H1 (cell line): ENCODE measurements at regions not wholly inside any gene's neighbourhood (a gene's known extent, or its start where the extent isn't known, plus 50 kb on each side); places are given as distances from the start of the nearest gene placed in this dataset.
A peak's percentile ranks its signal among the peaks of the same experiment; 100 is the strongest.

Experiments
- CTCF ChIA-PET: fragments of 300-600 bp; sonication (Branson Sonifier 250); formaldehyde crosslinking; loops from one replicate; lab custom pipeline; 2021; ENCODE audit not compliant: partially characterized antibody; lab: Charles Lee
- POLR2A ChIA-PET: fragments of 300-600 bp; sonication (Branson Sonifier 250); formaldehyde crosslinking; loops from one replicate; lab custom pipeline; 2021; ENCODE audit warnings: inconsistent platforms; ENCODE audit not compliant: partially characterized antibody; lab: Charles Lee
- DNase-seq, 2 experiments: peaks; one replicate each; pipeline versions ENCODE4 v3.0.0 to v3.0.0-alpha.2; 2010 to 2022; ENCODE audit warnings: low spot score in 2 of 2, low read depth in 1 of 2, mixed read lengths in 1 of 2
- FAIRE-seq: peaks from 2 replicates; lab custom pipeline; 2011; peaks lifted over from hg19 to GRCh38; lab: Jason Lieb, UNC
- H2AFZ ChIP-seq: 2 replicates; pipeline ENCODE4 v1.8.1; 2012; ENCODE audit warnings: low read length, inconsistent platforms
- H2AK5ac ChIP-seq: 2 replicates; pipeline ENCODE4 v1.6.1; 2013; ENCODE audit warnings: low read depth, low read length
- H2BK120ac ChIP-seq: replicated peaks from 2 replicates; pipeline ENCODE3; 2013; ENCODE audit warnings: low read depth, low read length, inconsistent platforms
- H2BK12ac ChIP-seq: 2 replicates; pipeline ENCODE4 v1.6.1; 2013; ENCODE audit warnings: low read depth, low read length
- H2BK15ac ChIP-seq: 2 replicates; pipeline ENCODE4 v1.6.1; 2013; ENCODE audit warnings: low read length
- H2BK20ac ChIP-seq: 2 replicates; pipeline ENCODE4 v1.6.1; 2013; ENCODE audit warnings: low read length
- H2BK5ac ChIP-seq: 2 replicates; pipeline ENCODE4 v1.6.1; 2013; ENCODE audit warnings: low read depth, low read length
- H3K14ac ChIP-seq: 2 replicates; pipeline ENCODE4 v1.6.1; 2013; ENCODE audit warnings: inconsistent platforms; ENCODE audit not compliant: insufficient read length
- H3K18ac ChIP-seq: 2 replicates; pipeline ENCODE4 v1.6.1; 2013; ENCODE audit warnings: low read length; ENCODE audit errors: extremely low read depth
- H3K23ac ChIP-seq: 2 replicates; pipeline ENCODE4 v1.6.1; 2013; ENCODE audit warnings: inconsistent platforms; ENCODE audit not compliant: insufficient read length
- H3K23me2 ChIP-seq: 2 replicates; pipeline ENCODE4 v1.6.1; 2013; ENCODE audit warnings: low read depth, low read length
- H3K27ac ChIP-seq: 2 replicates; pipeline ENCODE4 v1.6.1; 2011; ENCODE audit warnings: low read depth, low read length, inconsistent platforms
- H3K27me3 ChIP-seq, 4 experiments: replicated peaks in 1 of 4; 1 replicate in 1 of 4; 2 replicates in 3 of 4; pipeline versions ENCODE4 v1.6.1 to v1.8.1; 2011 to 2013; ENCODE audit warnings: low read length in 3 of 4, mild to moderate bottlenecking in 3 of 4, inconsistent platforms in 2 of 4, mixed read lengths in 2 of 4, moderate library complexity in 1 of 4; ENCODE audit not compliant: control insufficient read depth in 3 of 4, insufficient read depth in 3 of 4; ENCODE audit errors: extremely low read depth in 1 of 4
- H3K36me3 ChIP-seq, 4 experiments: 2 replicates each; pipeline versions ENCODE4 v1.6.1 to v1.8.1; 2011 to 2013; ENCODE audit warnings: mild to moderate bottlenecking in 4 of 4, low read length in 3 of 4, moderate library complexity in 2 of 4, control low read depth in 1 of 4, inconsistent platforms in 1 of 4; ENCODE audit not compliant: insufficient read depth in 4 of 4, control insufficient read depth in 2 of 4
- H3K4ac ChIP-seq: replicated peaks from 2 replicates; pipeline ENCODE3; 2013; ENCODE audit warnings: low read length, low read depth, mixed read lengths, inconsistent platforms; ENCODE audit not compliant: insufficient read length
- H3K4me1 ChIP-seq, 4 experiments: replicated peaks in 1 of 4; 1 replicate in 1 of 4; 2 replicates in 3 of 4; pipeline versions ENCODE4 v1.6.1 to v1.8.1; 2011 to 2013; ENCODE audit warnings: low read length in 3 of 4, inconsistent platforms in 2 of 4, mixed read lengths in 1 of 4; ENCODE audit not compliant: insufficient read depth in 4 of 4, control insufficient read depth in 3 of 4
- H3K4me2 ChIP-seq, 2 experiments: 2 replicates each; pipeline versions ENCODE4 v1.6.1 to v1.8.1; 2011 to 2013; ENCODE audit warnings: low read depth in 2 of 2, low read length in 2 of 2, control low read depth in 1 of 2, inconsistent platforms in 1 of 2, mild to moderate bottlenecking in 1 of 2; ENCODE audit not compliant: insufficient read depth in 1 of 2
- H3K4me3 ChIP-seq, 4 experiments: fragments of 200-600, 300-600 bp in 1 of 4; sonication (generic), shearing (Covaris generic), sonication (Bioruptor Twin) in 1 of 4; 2 replicates each; pipeline versions ENCODE4 v1.5.1 to v1.8.1; 2011 to 2016; ENCODE audit warnings: low read length in 4 of 4, low read depth in 3 of 4, control low read depth in 2 of 4, inconsistent platforms in 2 of 4, mild to moderate bottlenecking in 2 of 4, mixed read lengths in 1 of 4, moderate library complexity in 1 of 4; ENCODE audit not compliant: insufficient read depth in 2 of 4; ENCODE audit errors: extremely low read depth in 1 of 4
- H3K56ac ChIP-seq: replicated peaks from 2 replicates; pipeline ENCODE3; 2013; ENCODE audit warnings: low read depth, mild to moderate bottlenecking, mixed read lengths, low read length, inconsistent platforms; ENCODE audit not compliant: insufficient read length
- H3K79me1 ChIP-seq: 2 replicates; pipeline ENCODE4 v1.6.1; 2013; ENCODE audit warnings: low read depth, low read length, control low read depth
- H3K79me2 ChIP-seq, 2 experiments: 2 replicates each; pipeline versions ENCODE4 v1.6.1 to v1.8.1; 2012 to 2013; ENCODE audit warnings: low read length in 2 of 2, mild to moderate bottlenecking in 2 of 2, inconsistent platforms in 1 of 2; ENCODE audit not compliant: insufficient read depth in 2 of 2, control insufficient read depth in 1 of 2
- H3K9ac ChIP-seq, 4 experiments: replicated peaks in 1 of 4; 1 replicate in 1 of 4; 2 replicates in 3 of 4; pipeline versions ENCODE4 v1.6.1 to v1.8.1; 2011 to 2013; ENCODE audit warnings: low read depth in 3 of 4, low read length in 3 of 4, control low read depth in 2 of 4, mild to moderate bottlenecking in 2 of 4, moderate library complexity in 2 of 4, inconsistent platforms in 1 of 4; ENCODE audit errors: extremely low read depth in 1 of 4
- H3K9me3 ChIP-seq, 2 experiments: 2 replicates each; pipeline versions ENCODE4 v1.6.1 to v1.8.1; 2012 to 2013; ENCODE audit warnings: mild to moderate bottlenecking in 2 of 2, moderate library complexity in 2 of 2, control low read depth in 1 of 2, inconsistent platforms in 1 of 2, low read depth in 1 of 2, low read length in 1 of 2, mixed read lengths in 1 of 2; ENCODE audit not compliant: insufficient read depth in 2 of 2
- H4K20me1 ChIP-seq, 2 experiments: replicated peaks in 1 of 2; 2 replicates each; pipeline versions ENCODE3 to v1.8.1; 2011 to 2013; ENCODE audit warnings: inconsistent platforms in 2 of 2, low read length in 2 of 2, mild to moderate bottlenecking in 1 of 2; ENCODE audit not compliant: insufficient read depth in 2 of 2, control insufficient read depth in 1 of 2
- H4K5ac ChIP-seq: 2 replicates; pipeline ENCODE4 v1.6.1; 2013; ENCODE audit warnings: low read length, low read depth, mixed read lengths, inconsistent platforms; ENCODE audit not compliant: insufficient read length
- H4K8ac ChIP-seq: 2 replicates; pipeline ENCODE4 v1.8.0; 2013; ENCODE audit warnings: mild to moderate bottlenecking, moderate library complexity, low read length, inconsistent platforms; ENCODE audit not compliant: insufficient read depth; ENCODE audit errors: extremely low read depth
- H4K91ac ChIP-seq: replicated peaks from 2 replicates; pipeline ENCODE3; 2013; ENCODE audit warnings: low read length, mixed read lengths, inconsistent platforms; ENCODE audit not compliant: insufficient read length
- EZH2 ChIP-seq: fragments of 200-600 bp; sonication (generic); IDR thresholded peaks from 2 replicates; pipeline ENCODE4 v1.7.1; 2012; ENCODE audit warnings: low read depth, mild to moderate bottlenecking, moderate library complexity, low read length, inconsistent platforms; ENCODE audit not compliant: severe bottlenecking
- JUND ChIP-seq: IDR thresholded peaks from 2 replicates; pipeline ENCODE4 v1.6.1; 2011; ENCODE audit warnings: mild to moderate bottlenecking, improper control_type of control experiment, low read length
- KDM4A ChIP-seq: IDR thresholded peaks from one replicate; pipeline ENCODE4 v1.7.1; 2012; ENCODE audit warnings: low read depth, mild to moderate bottlenecking, moderate library complexity, low read length, inconsistent platforms; ENCODE audit not compliant: severe bottlenecking
- MAFK ChIP-seq: IDR thresholded peaks from 2 replicates; pipeline ENCODE4 v1.6.1; 2012; ENCODE audit warnings: low read depth, mild to moderate bottlenecking, improper control_type of control experiment, low read length
- POLR2AphosphoS5 ChIP-seq: IDR thresholded peaks from 2 replicates; pipeline ENCODE4 v1.6.1; 2011; ENCODE audit warnings: low read depth, low read length
- SRF ChIP-seq: IDR thresholded peaks from 2 replicates; pipeline ENCODE4 v1.6.1; 2011; ENCODE audit warnings: mild to moderate bottlenecking, low read depth, low read length, moderate library complexity
- WGBS, 2 experiments: shearing (Covaris generic) in 1 of 2; methylation state at CpG; one replicate each; pipeline versions ENCODE4 v1.1.6 to v1.1.7; 2013 to 2015; ENCODE audit warnings: low lambda C conversion rate in 2 of 2, mixed read lengths in 2 of 2, inconsistent platforms in 1 of 2, low coverage in 1 of 2, missing lambda C conversion rate in 1 of 2; ENCODE audit not compliant: insufficient replicate concordance in 2 of 2, insufficient coverage in 1 of 2, insufficient read length in 1 of 2; ENCODE audit errors: extremely low coverage in 1 of 2, missing lambda C conversion rate in 1 of 2; 5-methylcytosine and 5-hydroxymethylcytosine counted together

GRCh38 chr15:72892986-72893385, 109.4 kb upstream of the ADPGK start:
- H3K4me1 ChIP-seq: no peaks in the 10 kb centered on the region
- H3K9ac ChIP-seq: no peak overlapping the region
- no peaks in the 10 kb centered on the region for H3K79me2 ChIP-seq
- H3K56ac ChIP-seq: no peak overlapping the region
- H3K27ac ChIP-seq: no peak overlapping the region
- DNase-seq (no peak), FAIRE-seq (no peak)
- no peak overlapping the region for H2BK120ac ChIP-seq
- H3K18ac ChIP-seq: no peak overlapping the region
- no peak overlapping the region for H3K4me2 ChIP-seq
- H2BK12ac ChIP-seq: no peak overlapping the region
- H2AK5ac ChIP-seq: no peak overlapping the region
- ChIA-PET POLR2A (no interaction called here), CTCF (interaction anchor here (2.0 kb wide), 1 partner anchor 13 kb away, joined by 4 read pairs; no protein-coding TSS in a partner anchor)
- no peak overlapping the region for H2BK5ac ChIP-seq
- no peak overlapping the region for H4K8ac ChIP-seq
- H4K20me1 ChIP-seq: no peaks in the 10 kb centered on the region
- H3K36me3 ChIP-seq: no peaks in the 10 kb centered on the region
- H3K23ac ChIP-seq: no peak overlapping the region
- WGBS, 2 experiments: 86% methylated on average over 2 of the region's 2 CpGs; no CpG with 5 or more reads in 1 of the 2 experiments
- no peak for TF ChIP-seq SRF
- TF ChIP-seq MAFK: peak; percentile 68; the same call in 1 of the 2 replicates
- no peak for TF ChIP-seq KDM4A
- TF ChIP-seq EZH2: no peak
- TF ChIP-seq POLR2AphosphoS5: no peak
- no peak for TF ChIP-seq JUND
- no peak overlapping the region for H2BK15ac ChIP-seq
- H3K27me3 ChIP-seq: no peaks in the 10 kb centered on the region
- H3K9me3 ChIP-seq: no peaks in the 10 kb centered on the region
- H3K14ac ChIP-seq: no peak overlapping the region
- H3K23me2 ChIP-seq: no peaks in the 10 kb centered on the region
- H4K91ac ChIP-seq: no peak overlapping the region
- H4K5ac ChIP-seq: no peak overlapping the region
- H3K79me1 ChIP-seq: no peaks in the 10 kb centered on the region
- no peak overlapping the region for H3K4ac ChIP-seq
- H2AFZ ChIP-seq: no peak overlapping the region
- no peak overlapping the region for H2BK20ac ChIP-seq
- H3K4me3 ChIP-seq: no peak overlapping the region
